ENCODE measurements at regions not wholly inside any gene's neighbourhood (a gene's known extent, or its start where the extent isn't known, plus 50 kb on each side); places are given as distances from the start of the nearest gene placed in this dataset.

- TF ChIP-seq CTCF (IDR thresholded peaks at IDR 0.05), result no peak
- no peak for TF ChIP-seq RAD21 (IDR thresholded peaks at IDR 0.05; ENCODE audit: low read length)
- no peak for TF ChIP-seq TAF1 (IDR thresholded peaks at IDR 0.05; ENCODE audit: borderline replicate concordance, low read depth, low read length)
- no peak for TF ChIP-seq POLR2AphosphoS5 (IDR thresholded peaks at IDR 0.05; ENCODE audit: low read depth, low read length)
- TF ChIP-seq IRF3 (IDR thresholded peaks at IDR 0.05; ENCODE audit: low read depth, low read length), result no peak
- TF ChIP-seq RXRA (IDR thresholded peaks at IDR 0.05; ENCODE audit: borderline replicate concordance, low read depth), result no peak
Observed at GRCh38 chr14:98259881-98260280, 1012.1 kb downstream of the BCL11B start.

Data from SK-N-SH (cell line).